Ectodermal cell (in vitro differentiated cells): ENCODE measurements at regions not wholly inside any gene's neighbourhood (a gene's known extent, or its start where the extent isn't known, plus 50 kb on each side); places are given as distances from the start of the nearest gene placed in this dataset.

ENCODE experiments used
- H3K27ac ChIP-seq: 2 replicates; pipeline ENCODE4 v1.7.0; 2013; ENCODE audit warnings: mild to moderate bottlenecking, low read depth, low read length; ENCODE audit not compliant: insufficient read depth, poor library complexity, severe bottlenecking
- H3K27me3 ChIP-seq: 2 replicates; pipeline ENCODE4 v1.7.0; 2013; ENCODE audit warnings: mild to moderate bottlenecking, low read length; ENCODE audit not compliant: insufficient read depth, control insufficient read depth, poor library complexity, severe bottlenecking
- H3K36me3 ChIP-seq: one replicate; pipeline ENCODE4 v1.7.0; 2013; ENCODE audit warnings: low read length; ENCODE audit not compliant: control insufficient read depth, insufficient read depth
- H3K4me1 ChIP-seq: one replicate; pipeline ENCODE4 v1.7.0; 2013; ENCODE audit warnings: low read length; ENCODE audit not compliant: control insufficient read depth, insufficient read depth
- H3K4me3 ChIP-seq: 2 replicates; pipeline ENCODE4 v1.7.0; 2013; ENCODE audit warnings: low read depth, low read length, control low read depth; ENCODE audit not compliant: insufficient read depth
- H3K9me3 ChIP-seq: 2 replicates; pipeline ENCODE4 v1.7.0; 2013; ENCODE audit warnings: mild to moderate bottlenecking, low read length, moderate library complexity; ENCODE audit not compliant: control insufficient read depth
- WGBS, 2 experiments: methylation state at CpG; one replicate each; pipeline ENCODE4 v1.1.7; 2013; ENCODE audit warnings: missing lambda C conversion rate in 2 of 2; 5-methylcytosine and 5-hydroxymethylcytosine counted together

- peak overlapping the region; percentile 50 for H3K27ac ChIP-seq
- 95% methylated on average over 2 of the region's 2 CpGs; no CpG with 5 or more reads in 1 of the 2 experiments for WGBS, 2 experiments
- no peak overlapping the region for H3K4me3 ChIP-seq
- H3K4me1 ChIP-seq: peaks cover 13% of the 10 kb centered on the region
- no peaks in the 10 kb centered on the region for H3K27me3 ChIP-seq
- H3K9me3 ChIP-seq: no peaks in the 10 kb centered on the region
- no peaks in the 10 kb centered on the region for H3K36me3 ChIP-seq
These were observed 123.1 kb upstream of the MID1 start for GRCh38 chrX:10743476-10743875.

GRCh38 chrX:10744007-10744406 lies 123.6 kb upstream of the MID1 start:
- Histone ChIP-seq H3K9me3 (no peaks in the 10 kb centered on the region), H3K4me3 (no peak overlapping the region), H3K36me3 (no peaks in the 10 kb centered on the region), H3K27ac (peak overlapping the region; percentile 50), H3K27me3 (no peaks in the 10 kb centered on the region), H3K4me1 (peaks cover 13% of the 10 kb centered on the region)
- 28 to 35% methylated on average over 2 of the region's 2 CpGs for WGBS, 2 experiments

GRCh38 chrX:10747975-10748374 lies 127.6 kb upstream of the MID1 start:
- Histone ChIP-seq H3K27ac (no peak overlapping the region), H3K4me3 (no peak overlapping the region), H3K4me1 (peaks cover 15% of the 10 kb centered on the region), H3K36me3 (no peaks in the 10 kb centered on the region), H3K27me3 (no peaks in the 10 kb centered on the region), H3K9me3 (no peaks in the 10 kb centered on the region)
- WGBS, 2 experiments: 50 to 63% methylated on average over 1 of the region's 1 CpG

GRCh38 chrX:10749113-10749512 lies 128.7 kb upstream of the MID1 start:
- Histone ChIP-seq H3K36me3 (no peaks in the 10 kb centered on the region), H3K27ac (no peak overlapping the region), H3K9me3 (no peaks in the 10 kb centered on the region), H3K4me1 (peaks cover 9% of the 10 kb centered on the region), H3K27me3 (no peaks in the 10 kb centered on the region), H3K4me3 (no peak overlapping the region)
- WGBS, 2 experiments: 88 to 93% methylated on average over 3 of the region's 3 CpGs

GRCh38 chrX:10750581-10750980 lies 130.2 kb upstream of the MID1 start:
- Histone ChIP-seq H3K4me1 (peaks cover 7% of the 10 kb centered on the region), H3K36me3 (no peaks in the 10 kb centered on the region), H3K4me3 (no peak overlapping the region), H3K9me3 (no peaks in the 10 kb centered on the region), H3K27ac (no peak overlapping the region), H3K27me3 (no peaks in the 10 kb centered on the region)
- 95 to 99% methylated on average over 5 to 7 of the region's 7 CpGs for WGBS, 2 experiments

- WGBS, 2 experiments: 77 to 89% methylated on average over 2 to 3 of the region's 3 CpGs
- Histone ChIP-seq H3K27me3 (no peaks in the 10 kb centered on the region), H3K4me1 (peaks cover 17% of the 10 kb centered on the region), H3K4me3 (no peak overlapping the region), H3K36me3 (no peaks in the 10 kb centered on the region), H3K9me3 (no peaks in the 10 kb centered on the region), H3K27ac (no peak overlapping the region)
These were observed 132.7 kb upstream of the MID1 start for GRCh38 chrX:10753116-10753515.

GRCh38 chrX:10754445-10754844 lies 134.1 kb upstream of the MID1 start:
- Histone ChIP-seq H3K9me3 (no peaks in the 10 kb centered on the region), H3K36me3 (no peaks in the 10 kb centered on the region), H3K4me3 (no peak overlapping the region), H3K4me1 (peaks cover 17% of the 10 kb centered on the region), H3K27me3 (no peaks in the 10 kb centered on the region), H3K27ac (no peak overlapping the region)
- 94 to 97% methylated on average over 4 to 5 of the region's 6 CpGs for WGBS, 2 experiments

GRCh38 chrX:10755439-10756334 lies 135.3 kb upstream of the MID1 start:
- peak overlapping the region; percentile 69 for H3K27ac ChIP-seq

GRCh38 chrX:10756441-10756840 lies 136.1 kb upstream of the MID1 start:
- Histone ChIP-seq H3K4me1 (peaks cover 17% of the 10 kb centered on the region), H3K27me3 (no peaks in the 10 kb centered on the region), H3K36me3 (no peaks in the 10 kb centered on the region), H3K4me3 (no peak overlapping the region), H3K27ac (peak overlapping the region; percentile 69), H3K9me3 (no peaks in the 10 kb centered on the region)
- 67% methylated on average over 3 of the region's 3 CpGs; no CpG with 5 or more reads in 1 of the 2 experiments for WGBS, 2 experiments

More at GRCh38 chrX:10755439-10756334, 135.3 kb upstream of the MID1 start:
- Histone ChIP-seq H3K4me3 (no peak overlapping the region), H3K36me3 (no peaks in the 10 kb centered on the region), H3K27me3 (no peaks in the 10 kb centered on the region), H3K4me1 (peaks cover 17% of the 10 kb centered on the region), H3K9me3 (no peaks in the 10 kb centered on the region)
- 30 to 42% methylated on average over 8 to 9 of the region's 9 CpGs for WGBS, 2 experiments

- 51 to 55% methylated on average over 10 of the region's 10 CpGs for WGBS, 2 experiments
- Histone ChIP-seq H3K36me3 (no peaks in the 10 kb centered on the region), H3K27ac (no peak overlapping the region), H3K9me3 (no peaks in the 10 kb centered on the region), H3K27me3 (no peaks in the 10 kb centered on the region), H3K4me1 (peaks cover 14% of the 10 kb centered on the region), H3K4me3 (no peak overlapping the region)
These were observed 138.9 kb upstream of the MID1 start for GRCh38 chrX:10759141-10759799.
